Heart left ventricle (tissue), 16 donors: ENCODE measurements at regions not wholly inside any gene's neighbourhood (a gene's known extent, or its start where the extent isn't known, plus 50 kb on each side); places are given as distances from the start of the nearest gene placed in this dataset.
"Not testable (repeated sequence)": the region's sequence is repeated elsewhere in the genome, so short reads cannot be mapped to it uniquely, and the experiment has no call there.

Experiments
- ATAC-seq, 4 donors: fragments of 200-7000 bp; cut with Tn5 transposase; one replicate each; pipeline ENCODE4 v1.9.1; 2020 to 2022; ENCODE audit warnings: moderate library complexity in 4 of 4, mild to moderate bottlenecking in 3 of 4, moderate number of reproducible peaks in 1 of 4
- DNase-seq, 5 donors: peaks; one replicate each; pipeline ENCODE4 v3.0.0-alpha.2; 2020
- H3K27ac ChIP-seq, 12 donors: fragments of 200-600 bp; sonication (generic) in 4 of 12; one replicate each; pipeline versions ENCODE4 v1.5.0 to v1.8.0; 2016 to 2022; ENCODE audit warnings: mild to moderate bottlenecking in 2 of 12
- H3K27me3 ChIP-seq, 9 donors: fragments of 200-600 bp; sonication (generic) in 2 of 9; one replicate each; pipeline versions ENCODE4 v1.5.1 to v1.8.0; 2016 to 2022; ENCODE audit warnings: mild to moderate bottlenecking in 3 of 9
- H3K36me3 ChIP-seq, 9 donors: fragments of 200-600 bp; sonication (generic) in 2 of 9; one replicate each; pipeline versions ENCODE4 v1.5.0 to v1.8.0; 2018 to 2022; ENCODE audit warnings: mild to moderate bottlenecking in 2 of 9
- H3K4me1 ChIP-seq, 12 donors: fragments of 200-600 bp; sonication (generic) in 4 of 12; one replicate each; pipeline versions ENCODE4 v1.5.0 to v1.8.0; 2016 to 2022; ENCODE audit warnings: mild to moderate bottlenecking in 3 of 12
- H3K4me3 ChIP-seq, 12 donors: fragments of 200-600 bp; sonication (generic) in 4 of 12; one replicate each; pipeline versions ENCODE4 v1.5.0 to v1.8.0; 2017 to 2022; ENCODE audit warnings: mild to moderate bottlenecking in 9 of 12, moderate library complexity in 4 of 12
- H3K9me3 ChIP-seq, 12 donors: fragments of 200-600 bp; sonication (generic) in 4 of 12; one replicate each; pipeline versions ENCODE4 v1.5.0 to v1.8.0; 2016 to 2022; ENCODE audit warnings: mild to moderate bottlenecking in 1 of 12
- CTCF ChIP-seq, 12 donors: fragments of 200-600 bp; sonication (generic) in 4 of 12; IDR thresholded peaks; one replicate each; pipeline versions ENCODE4 v1.5.0 to v1.8.0; 2018 to 2022; ENCODE audit warnings: antibody characterized with exemption in 12 of 12, mild to moderate bottlenecking in 5 of 12
- POLR2A ChIP-seq, 2 donors: fragments of 450-650 bp; IDR thresholded peaks; one replicate each; pipeline ENCODE4 v1.6.1; 2017; ENCODE audit warnings: antibody characterized with exemption in 2 of 2, mild to moderate bottlenecking in 2 of 2, moderate library complexity in 2 of 2
- WGBS, 4 donors: extraction: QIAGEN DNeasy Blood & Tissue Kit in 2 of 4; methylation state at CpG; one replicate each; pipeline versions ENCODE4 v1.1.5 to v1.1.7; 2013 to 2018; 5-methylcytosine and 5-hydroxymethylcytosine counted together
- intact Hi-C, 10 donors: fragments of 100-400 bp; cut with DNase I; formaldehyde crosslinking; loops; one replicate each; pipeline versions ENCODE4 v1.11.1 to v1.14.2; 2022
- donor health status: ischemic (EF 13 %, LVEDD 7.1; RV severe dilation, severe dysfunction).
- donor health status: healthy with polysubstance abuse.
- donor health status: DM: no; HTN: yes; CAD: no.
- donor health status: DM: no; HTN: no; CAD: no.
- donor health status: ischemic (EF 25% LVEDD 6.9; RV normal size, moderate dysfunction).
- donor health status: ischemic (EF 25% LVEDD 5.7; RV mildly dilated, moderate dysfunction).
- donor health status: healthy.
- donor health status: DM: yes; HTN: yes; CAD: no.
- donor health status: ischemic (EF 35%, LVEDD 5.7; RV mildly dilated, moderate dysfunction).
- donor health status: nonischemic (EF 11% LVEDD 7.7; RV severe dilation, severe dysfunction).
- donor health status: DM: yes; HTN: yes; CAD: no.
- donor health status: PGD.
- donor health status: ischemic (EF 29% LVEDD 5.4; RV normal size, mild dysfunction).
- donor health status: nonischemic (EF 23%, LVEDD 6.1; RV moderate dilation, normal function).

DNA sequence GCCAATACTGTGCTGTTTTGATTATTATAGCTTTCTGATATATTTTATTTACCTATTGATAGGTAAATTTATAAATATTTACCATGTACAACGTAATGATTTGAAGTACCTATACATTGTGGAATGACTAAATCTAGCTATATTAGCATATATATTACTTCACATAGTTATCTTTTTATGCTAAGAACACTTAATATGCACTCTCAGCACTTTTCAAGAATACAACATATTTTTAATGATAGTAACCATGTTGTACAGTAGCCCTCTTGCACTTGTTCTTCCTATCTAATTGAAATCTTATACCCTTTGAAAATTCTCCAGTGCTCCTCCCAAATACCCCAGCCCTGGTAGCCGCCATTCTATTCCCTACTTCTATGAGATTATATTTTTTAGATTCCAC is 604.0 kb upstream of the KIF2B start:
- no peak overlapping the region for H3K4me3 ChIP-seq
- no peaks in the 10 kb centered on the region for H3K27me3 ChIP-seq
- H3K4me1 ChIP-seq, result no peaks in the 10 kb centered on the region
- H3K9me3 ChIP-seq, result peaks cover 0 to 22% (median 0%) of the 10 kb centered on the region in 12 donors
- DNase-seq (no peak), ATAC-seq (no peak)
- H3K36me3 ChIP-seq, result no peaks in the 10 kb centered on the region
- 68 to 77% (median 74%) methylated on average over 2 of the region's 2 CpGs for whole genome bisulfite sequencing, 4 donors
- intact Hi-C loops, result no loop called here
- no peak for TF ChIP-seq POLR2A (IDR thresholded peaks at IDR 0.05)
- TF ChIP-seq CTCF (IDR thresholded peaks at IDR 0.05), result no peak
- H3K27ac ChIP-seq, result no peak overlapping the region

GRCh38 chr17:53217311-53217710 is 605.4 kb upstream of the KIF2B start:
- H3K27me3 ChIP-seq, result no peaks in the 10 kb centered on the region
- ATAC-seq (no peak), DNase-seq (no peak)
- TF ChIP-seq CTCF (IDR thresholded peaks at IDR 0.05) (no peak), POLR2A (IDR thresholded peaks at IDR 0.05) (no peak)
- no peak overlapping the region for H3K4me3 ChIP-seq
- H3K4me1 ChIP-seq, result no peaks in the 10 kb centered on the region
- H3K27ac ChIP-seq, result no peak overlapping the region
- whole genome bisulfite sequencing, 4 donors, result 82 to 90% (median 86%) methylated on average over 3 of the region's 3 CpGs
- intact Hi-C loops, result no loop called here
- H3K36me3 ChIP-seq, result no peaks in the 10 kb centered on the region
- H3K9me3 ChIP-seq, result peaks cover 0 to 22% (median 0%) of the 10 kb centered on the region in 12 donors

GRCh38 chr17:53208935-53209334 is 613.8 kb upstream of the KIF2B start:
- H3K4me1 ChIP-seq, H3K4me3 ChIP-seq, DNase-seq, H3K36me3 ChIP-seq, H3K27me3 ChIP-seq, intact Hi-C loops, H3K27ac ChIP-seq, ATAC-seq: not testable (repeated sequence)
- H3K9me3 ChIP-seq, result peaks cover 0 to 17% (median 0%) of the 10 kb centered on the region in 12 donors
- WGBS, 4 donors, result 67 to 84% (median 80%) methylated on average over 1 of the region's 1 CpG

DNA sequence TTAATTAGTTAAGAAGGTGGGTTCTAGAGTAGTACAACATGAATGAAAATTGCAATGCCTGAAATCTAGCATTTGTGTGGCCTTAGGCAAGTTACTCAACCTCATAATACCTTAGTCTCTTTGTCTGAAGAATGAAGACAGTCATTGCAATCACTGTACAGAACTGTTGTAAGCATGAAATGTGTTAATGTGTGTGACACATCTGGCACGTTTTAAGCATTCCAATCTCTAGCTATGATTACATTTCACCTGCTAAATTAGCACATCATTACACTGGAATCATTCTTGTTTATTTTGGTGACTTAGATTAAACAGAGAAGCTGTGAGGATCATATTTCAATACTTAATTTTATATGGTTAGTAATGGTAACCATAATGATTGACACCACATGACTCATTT is 629.7 kb upstream of the KIF2B start:
- TF ChIP-seq CTCF (IDR thresholded peaks at IDR 0.05) (no peak), POLR2A (IDR thresholded peaks at IDR 0.05) (no peak)
- WGBS, 4 donors, result 35 to 52% (median 45%) methylated on average over 1 of the region's 1 CpG
- DNase-seq (no peak), ATAC-seq (no peak)
- no peaks in the 10 kb centered on the region for H3K9me3 ChIP-seq
- no peak overlapping the region for H3K27ac ChIP-seq
- no peak overlapping the region for H3K4me3 ChIP-seq
- no peaks in the 10 kb centered on the region for H3K4me1 ChIP-seq
- intact Hi-C loops, result no loop called here
- no peaks in the 10 kb centered on the region for H3K36me3 ChIP-seq
- H3K27me3 ChIP-seq, result no peaks in the 10 kb centered on the region

DNA sequence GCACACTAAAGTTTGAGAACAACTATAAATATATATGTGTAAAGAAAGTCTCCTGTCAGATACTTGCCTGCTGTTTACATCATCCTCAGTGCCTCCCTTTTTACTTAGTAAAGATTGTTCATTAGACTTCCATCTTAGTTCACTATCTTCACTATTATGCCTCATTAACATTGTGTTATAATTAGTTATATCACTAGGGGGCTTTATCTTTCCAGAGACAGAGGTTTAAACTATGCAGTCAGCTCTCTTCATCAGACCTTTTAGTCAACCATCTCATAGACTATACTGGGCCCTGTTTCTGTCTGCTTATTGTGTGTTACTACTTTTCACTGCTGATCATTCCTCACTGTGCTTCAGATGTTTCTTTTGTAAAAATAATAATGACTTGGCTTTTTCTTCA is 630.8 kb upstream of the KIF2B start:
- ATAC-seq (no peak), DNase-seq (no peak)
- H3K4me1 ChIP-seq, result no peaks in the 10 kb centered on the region
- intact Hi-C loops, result no loop called here
- no peaks in the 10 kb centered on the region for H3K36me3 ChIP-seq
- H3K4me3 ChIP-seq, result no peak overlapping the region
- no peak overlapping the region for H3K27ac ChIP-seq
- TF ChIP-seq CTCF (IDR thresholded peaks at IDR 0.05) (no peak), POLR2A (IDR thresholded peaks at IDR 0.05) (no peak)
- no peaks in the 10 kb centered on the region for H3K27me3 ChIP-seq
- H3K9me3 ChIP-seq, result no peaks in the 10 kb centered on the region
